ENCODE measurements at regions not wholly inside any gene's neighbourhood (a gene's known extent, or its start where the extent isn't known, plus 50 kb on each side); places are given as distances from the start of the nearest gene placed in this dataset.

DNA sequence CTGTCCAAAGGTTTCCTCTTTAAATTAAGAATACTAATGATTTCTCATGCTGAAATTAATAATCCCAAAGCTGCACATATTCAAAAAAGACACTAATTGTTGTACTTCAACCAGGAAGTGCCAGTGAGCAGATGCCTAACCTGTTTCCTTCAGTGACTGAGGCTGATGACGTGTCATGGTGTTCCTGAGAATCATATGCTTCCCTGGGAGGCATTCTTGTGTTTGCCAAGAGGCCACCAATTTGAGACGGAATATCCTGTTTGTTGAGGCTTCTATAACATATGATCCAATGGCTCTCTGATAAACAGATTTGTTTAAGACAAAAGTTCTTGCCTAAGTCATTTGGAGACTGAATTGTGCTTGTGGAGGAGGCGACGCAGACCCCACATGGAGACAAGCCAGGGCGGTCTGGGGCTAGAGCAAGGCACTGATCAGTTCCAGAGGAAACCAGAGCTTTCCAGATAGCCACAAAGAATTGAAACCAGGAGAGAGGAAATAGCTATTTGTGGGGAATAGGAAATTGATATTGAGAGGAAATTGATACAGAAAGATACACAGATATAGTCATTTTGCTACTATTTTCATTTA, 66.4 kb upstream of the ZNF608 start:
- ATAC-seq (no peak), DNase-seq (no peak)
- Histone ChIP-seq H3K4me3 (no peak overlapping the region), H3K27ac (no peak overlapping the region), H3K27me3 (no peaks in the 10 kb centered on the region), H3K36me3 (no peaks in the 10 kb centered on the region), H3K9me3 (no peaks in the 10 kb centered on the region), H3K4me1 (no peaks in the 10 kb centered on the region)
- in situ Hi-C loops (cut with MboI; ENCODE audit: low sequenced_read_pairs in 4 of 4), result no loop called here
- intact Hi-C loops (cut with DNase I; ENCODE audit: low total_unique reads), result no loop called here
- TF ChIP-seq POLR2A (IDR thresholded peaks at IDR 0.05) (no peak), CTCF (IDR thresholded peaks at IDR 0.05 in 4 of 5, conservative IDR thresholded peaks at IDR 0.05 in 1 of 5) (no peak)

- Histone ChIP-seq H3K4me3 (no peak overlapping the region), H3K4me1 (no peaks in the 10 kb centered on the region), H3K36me3 (no peaks in the 10 kb centered on the region), H3K9me3 (no peaks in the 10 kb centered on the region), H3K27ac (no peak overlapping the region), H3K27me3 (no peaks in the 10 kb centered on the region)
- ATAC-seq (no peak), DNase-seq (no peak)
- no peak for TF ChIP-seq POLR2A (IDR thresholded peaks at IDR 0.05)
- no peak for TF ChIP-seq CTCF (IDR thresholded peaks at IDR 0.05 in 4 of 5, conservative IDR thresholded peaks at IDR 0.05 in 1 of 5)
- intact Hi-C loops (cut with DNase I; ENCODE audit: low total_unique reads), result no loop called here
- in situ Hi-C loops (cut with MboI; ENCODE audit: low sequenced_read_pairs in 4 of 4), result no loop called here
Measured at GRCh38 chr5:124816381-124816780, 69.9 kb upstream of the ZNF608 start.

- Histone ChIP-seq H3K27me3 (no peaks in the 10 kb centered on the region), H3K4me1 (peaks cover 3 to 4% of the 10 kb centered on the region in 2 donors), H3K27ac (no peak overlapping the region), H3K4me3 (no peak overlapping the region), H3K36me3 (no peaks in the 10 kb centered on the region), H3K9me3 (no peaks in the 10 kb centered on the region)
- DNase-seq, result no peak
- no peak for ATAC-seq
- TF ChIP-seq POLR2A (IDR thresholded peaks at IDR 0.05) (no peak), CTCF (IDR thresholded peaks at IDR 0.05 in 4 of 5, conservative IDR thresholded peaks at IDR 0.05 in 1 of 5) (no peak)
- in situ Hi-C loops (cut with MboI; ENCODE audit: low sequenced_read_pairs in 4 of 4) (no loop called here), intact Hi-C loops (cut with DNase I; ENCODE audit: low total_unique reads) (no loop called here)
Measured at GRCh38 chr5:124819201-124819600, 72.8 kb upstream of the ZNF608 start.

GRCh38 chr5:124822647-124823046, 76.2 kb upstream of the ZNF608 start:
- in situ Hi-C loops (cut with MboI; ENCODE audit: low sequenced_read_pairs in 4 of 4), result no loop called here
- DNase-seq (no peak), ATAC-seq (no peak)
- Histone ChIP-seq H3K36me3 (no peaks in the 10 kb centered on the region), H3K4me1 (peaks cover 3 to 4% of the 10 kb centered on the region in 2 donors), H3K27me3 (no peaks in the 10 kb centered on the region), H3K27ac (no peak overlapping the region), H3K9me3 (no peaks in the 10 kb centered on the region), H3K4me3 (no peak overlapping the region)
- TF ChIP-seq POLR2A (IDR thresholded peaks at IDR 0.05), result no peak
- intact Hi-C loops (cut with DNase I; ENCODE audit: low total_unique reads), result loop anchor here (10.0 kb wide), 1 partner anchor 288 kb away; no protein-coding TSS in a partner anchor

DNA sequence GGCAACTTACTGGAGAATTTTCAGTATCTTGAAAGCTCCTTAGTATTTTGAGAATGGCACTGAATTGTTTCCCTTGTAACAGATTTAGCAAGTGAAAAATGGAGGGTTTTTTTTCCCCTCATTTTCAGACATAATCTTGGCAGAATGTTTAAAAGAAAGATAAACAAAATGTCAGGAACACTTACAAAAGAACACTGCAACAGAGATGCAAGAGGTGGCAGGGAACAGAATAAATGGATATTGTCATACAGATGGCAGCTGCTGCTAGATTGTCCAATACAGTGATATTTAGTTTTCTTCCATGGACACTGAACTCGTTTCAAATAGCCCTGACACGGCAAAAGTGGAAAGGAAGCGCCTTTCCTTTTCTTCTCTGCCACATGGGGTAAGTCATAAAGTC, 76.9 kb upstream of the ZNF608 start:
- TF ChIP-seq POLR2A (IDR thresholded peaks at IDR 0.05) (no peak), CTCF (IDR thresholded peaks at IDR 0.05 in 4 of 5, conservative IDR thresholded peaks at IDR 0.05 in 1 of 5) (no peak)
- no peaks in the 10 kb centered on the region for H3K27me3 ChIP-seq
- DNase-seq (no peak), ATAC-seq (no peak)
- H3K4me3 ChIP-seq, result no peak overlapping the region
- peak overlapping the region in 1 of 4 donors; percentile 72 for H3K27ac ChIP-seq
- peaks cover 3 to 4% of the 10 kb centered on the region in 2 donors for H3K4me1 ChIP-seq
- H3K9me3 ChIP-seq, result no peaks in the 10 kb centered on the region
- intact Hi-C loops (cut with DNase I; ENCODE audit: low total_unique reads), result loop anchor here (10.0 kb wide), 1 partner anchor 289 kb away; no protein-coding TSS in a partner anchor
- no peaks in the 10 kb centered on the region for H3K36me3 ChIP-seq
- in situ Hi-C loops (cut with MboI; ENCODE audit: low sequenced_read_pairs in 4 of 4), result no loop called here

Data from gastrocnemius medialis (tissue), 4 donors.